Calu3 (cell line): ENCODE measurements at regions not wholly inside any gene's neighbourhood (a gene's known extent, or its start where the extent isn't known, plus 50 kb on each side); places are given as distances from the start of the nearest gene placed in this dataset.

Experiments
- BruUV-seq: library from RNA; stranded (reverse); fragments of 400-500 nt; replicated peaks from 2 replicates; lab custom pipeline; 2021; lab: Mats Ljungman, UMichigan
- CTCF ChIA-PET: fragments of 300-600 bp; sonication (Branson Sonifier 250); formaldehyde crosslinking; loops from one replicate; lab custom pipeline; 2022; ENCODE audit warnings: antibody characterized with exemption; lab: Charles Lee
- DNase-seq: peaks from one replicate; pipeline ENCODE4 v3.0.0; 2022
- H3K27ac Mint-ChIP-seq: one replicate; pipeline ENCODE4 v1.8.0; 2022; ENCODE audit warnings: mixed read lengths; ENCODE audit not compliant: unreplicated experiment
- H3K27me3 Mint-ChIP-seq: one replicate; pipeline ENCODE4 v1.8.0; 2022; ENCODE audit warnings: mixed read lengths; ENCODE audit not compliant: unreplicated experiment
- H3K36me3 Mint-ChIP-seq: one replicate; pipeline ENCODE4 v1.8.0; 2022; ENCODE audit warnings: mild to moderate bottlenecking, moderate library complexity, mixed read lengths; ENCODE audit not compliant: insufficient read depth, unreplicated experiment
- H3K4me1 Mint-ChIP-seq: one replicate; pipeline ENCODE4 v1.8.0; 2022; ENCODE audit warnings: mild to moderate bottlenecking, low read depth, mixed read lengths; ENCODE audit not compliant: unreplicated experiment
- H3K4me3 Mint-ChIP-seq: one replicate; pipeline ENCODE4 v1.8.0; 2022; ENCODE audit warnings: mild to moderate bottlenecking, low read depth, moderate library complexity, mixed read lengths; ENCODE audit not compliant: unreplicated experiment
- H3K9me3 Mint-ChIP-seq: one replicate; pipeline ENCODE4 v1.8.0; 2022; ENCODE audit warnings: low read depth, mixed read lengths; ENCODE audit not compliant: unreplicated experiment
- CTCF ChIP-seq: fragments of 200-600 bp; IDR thresholded peaks from one replicate; pipeline ENCODE4 v1.8.0; 2022; ENCODE audit warnings: antibody characterized with exemption; ENCODE audit not compliant: unreplicated experiment
- intact Hi-C: fragments of 100-400 bp; cut with micrococcal nuclease; formaldehyde crosslinking; loops from one replicate; pipeline ENCODE4 v1.10.0; 2022; ENCODE audit not compliant: unreplicated experiment

GRCh38 chr1:60865166-60865565 lies 217.2 kb upstream of the NFIA start:
- CTCF ChIA-PET: interaction anchor here (0.7 kb wide), 1 partner anchor 584 kb away, joined by 7 read pairs; no protein-coding TSS in a partner anchor
- intact Hi-C loops: no loop called here
- no peak for TF ChIP-seq CTCF
- Mint-ChIP-seq H3K36me3 (no peaks in the 10 kb centered on the region), H3K4me3 (no peak overlapping the region), H3K9me3 (no peaks in the 10 kb centered on the region), H3K27ac (no peak overlapping the region), H3K27me3 (no peaks in the 10 kb centered on the region), H3K4me1 (no peaks in the 10 kb centered on the region)
- no TSS peak for BruUV-seq
- no peak for DNase-seq

DNA sequence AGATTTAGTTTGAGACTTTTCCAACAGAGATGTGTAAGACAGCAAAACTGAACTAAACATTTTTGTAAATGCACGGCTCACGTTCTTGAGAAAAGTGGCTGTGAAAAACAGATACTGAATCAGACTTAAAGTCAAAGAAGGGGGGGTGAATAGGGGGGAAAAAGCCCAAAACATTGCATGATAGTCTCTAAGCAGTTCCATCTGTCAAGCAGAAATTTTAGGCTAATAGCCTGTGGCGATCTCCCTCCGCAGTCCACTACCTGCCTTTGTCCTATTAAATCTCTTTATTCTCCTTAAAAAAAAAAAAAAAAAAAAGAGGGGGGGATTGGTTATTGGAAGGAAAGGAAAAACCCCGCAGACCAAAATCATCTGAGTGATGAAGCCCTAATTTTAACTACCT lies 217.6 kb upstream of the NFIA start:
- BruUV-seq: no TSS peak
- CTCF ChIA-PET: interaction anchor here (0.7 kb wide), 1 partner anchor 583 kb away, joined by 7 read pairs; no protein-coding TSS in a partner anchor
- H3K4me3 Mint-ChIP-seq: no peak overlapping the region
- TF ChIP-seq CTCF: no peak
- DNase-seq: no peak
- H3K4me1 Mint-ChIP-seq: no peaks in the 10 kb centered on the region
- H3K36me3 Mint-ChIP-seq: no peaks in the 10 kb centered on the region
- H3K27me3 Mint-ChIP-seq: no peaks in the 10 kb centered on the region
- H3K27ac Mint-ChIP-seq: no peak overlapping the region
- no peaks in the 10 kb centered on the region for H3K9me3 Mint-ChIP-seq
- intact Hi-C loops: no loop called here

- Mint-ChIP-seq H3K27ac (no peak overlapping the region), H3K36me3 (no peaks in the 10 kb centered on the region), H3K27me3 (no peaks in the 10 kb centered on the region), H3K4me3 (no peak overlapping the region), H3K4me1 (no peaks in the 10 kb centered on the region), H3K9me3 (no peaks in the 10 kb centered on the region)
- intact Hi-C loops: no loop called here
- CTCF ChIA-PET: no interaction called here
- TF ChIP-seq CTCF: no peak
- BruUV-seq: no TSS peak
- DNase-seq: no peak
These were observed 219.2 kb upstream of the NFIA start for GRCh38 chr1:60863131-60863530.

DNA sequence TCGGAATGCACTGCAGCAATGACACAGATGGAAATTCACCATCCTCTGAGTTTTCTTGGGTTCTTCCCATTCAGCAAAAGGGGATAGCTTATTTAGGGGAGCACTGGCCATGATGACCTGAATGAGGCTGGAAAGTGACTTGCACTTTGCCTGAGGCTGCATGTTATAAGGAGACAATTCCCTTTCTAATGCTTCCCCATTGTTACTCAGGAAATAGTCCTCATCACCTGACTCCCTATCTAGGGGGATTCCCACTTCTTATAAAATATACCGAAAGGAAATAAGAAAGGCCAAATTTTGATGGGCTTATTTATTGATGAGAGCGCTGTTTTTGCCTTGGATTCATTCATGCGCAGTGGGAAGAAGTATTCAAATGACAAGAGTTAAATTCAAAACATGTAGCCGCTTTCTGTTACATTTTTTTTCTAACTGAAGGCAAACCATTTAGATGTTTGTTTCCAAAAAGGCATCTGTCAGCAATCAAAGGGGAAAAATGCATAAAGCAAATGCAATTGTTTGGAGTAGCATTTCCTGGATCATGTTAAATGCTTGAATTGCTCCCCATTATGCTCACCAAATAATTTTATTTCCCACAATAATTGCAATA lies 220.3 kb upstream of the NFIA start:
- no peak for DNase-seq
- Mint-ChIP-seq H3K27ac (no peak overlapping the region), H3K27me3 (no peaks in the 10 kb centered on the region), H3K4me1 (no peaks in the 10 kb centered on the region), H3K4me3 (no peak overlapping the region), H3K36me3 (no peaks in the 10 kb centered on the region), H3K9me3 (no peaks in the 10 kb centered on the region)
- no peak for TF ChIP-seq CTCF
- BruUV-seq: no TSS peak
- intact Hi-C loops: no loop called here
- CTCF ChIA-PET: interaction anchor here (0.6 kb wide), 1 partner anchor 544 kb away, joined by 6 read pairs; no protein-coding TSS in a partner anchor
